Rectal smooth muscle tissue (tissue), 1 donor: ENCODE measurements at regions not wholly inside any gene's neighbourhood (a gene's known extent, or its start where the extent isn't known, plus 50 kb on each side); places are given as distances from the start of the nearest gene placed in this dataset.
"Not testable (repeated sequence)": the region's sequence is repeated elsewhere in the genome, so short reads cannot be mapped to it uniquely, and the experiment has no call there.

Source experiments
- H3K27ac ChIP-seq: one replicate; pipeline ENCODE4 v1.7.0; 2013; ENCODE audit warnings: low read depth, low read length, inconsistent platforms
- H3K27me3 ChIP-seq: one replicate; pipeline ENCODE4 v1.7.0; 2013; ENCODE audit warnings: low read length; ENCODE audit not compliant: control insufficient read depth, insufficient read depth
- H3K36me3 ChIP-seq: one replicate; pipeline ENCODE4 v1.7.0; 2013; ENCODE audit warnings: low read length; ENCODE audit not compliant: control insufficient read depth, insufficient read depth
- H3K4me1 ChIP-seq: one replicate; pipeline ENCODE4 v1.7.0; 2013; ENCODE audit warnings: low read length; ENCODE audit not compliant: control insufficient read depth, insufficient read depth
- H3K4me3 ChIP-seq: one replicate; pipeline ENCODE4 v1.7.0; 2013; ENCODE audit warnings: low read length
- H3K9ac ChIP-seq: one replicate; pipeline ENCODE4 v1.7.0; 2013; ENCODE audit warnings: low read length

- H3K4me1 ChIP-seq, H3K27ac ChIP-seq, H3K9ac ChIP-seq, H3K4me3 ChIP-seq, H3K36me3 ChIP-seq, H3K27me3 ChIP-seq: not testable (repeated sequence)
Measured at GRCh38 chr13:88727236-88727635, 1056.1 kb downstream of the SLITRK5 start.

- Histone ChIP-seq H3K4me3 (no peak overlapping the region), H3K27me3 (no peaks in the 10 kb centered on the region), H3K9ac (no peak overlapping the region), H3K36me3 (no peaks in the 10 kb centered on the region), H3K27ac (no peak overlapping the region), H3K4me1 (no peaks in the 10 kb centered on the region)
Measured at GRCh38 chr13:88729605-88730004, 1058.4 kb downstream of the SLITRK5 start.

- no peak overlapping the region for H3K9ac ChIP-seq
- H3K27me3 ChIP-seq = no peaks in the 10 kb centered on the region
- H3K36me3 ChIP-seq = no peaks in the 10 kb centered on the region
- no peak overlapping the region for H3K27ac ChIP-seq
- no peak overlapping the region for H3K4me3 ChIP-seq
- H3K4me1 ChIP-seq = no peaks in the 10 kb centered on the region
Measured at GRCh38 chr13:88736026-88736425, 1064.9 kb downstream of the SLITRK5 start.

GRCh38 chr13:88739195-88739594 is 1068.0 kb downstream of the SLITRK5 start:
- Histone ChIP-seq H3K27me3 (no peaks in the 10 kb centered on the region), H3K9ac (no peak overlapping the region), H3K4me1 (no peaks in the 10 kb centered on the region), H3K4me3 (no peak overlapping the region), H3K36me3 (no peaks in the 10 kb centered on the region), H3K27ac (no peak overlapping the region)

GRCh38 chr13:88744289-88744688 is 1073.1 kb downstream of the SLITRK5 start:
- H3K27ac ChIP-seq = no peak overlapping the region
- H3K4me3 ChIP-seq = no peak overlapping the region
- no peaks in the 10 kb centered on the region for H3K4me1 ChIP-seq

GRCh38 chr13:88745011-88745410 is 1073.8 kb downstream of the SLITRK5 start:
- Histone ChIP-seq H3K36me3 (no peaks in the 10 kb centered on the region), H3K9ac (no peak overlapping the region), H3K4me1 (no peaks in the 10 kb centered on the region), H3K27me3 (no peaks in the 10 kb centered on the region), H3K27ac (no peak overlapping the region), H3K4me3 (no peak overlapping the region)

More at GRCh38 chr13:88744289-88744688, 1073.1 kb downstream of the SLITRK5 start:
- H3K27me3 ChIP-seq = no peaks in the 10 kb centered on the region
- no peaks in the 10 kb centered on the region for H3K36me3 ChIP-seq
- no peak overlapping the region for H3K9ac ChIP-seq

- no peak overlapping the region for H3K27ac ChIP-seq
- H3K36me3 ChIP-seq = no peaks in the 10 kb centered on the region
- no peaks in the 10 kb centered on the region for H3K4me1 ChIP-seq
- H3K27me3 ChIP-seq = no peaks in the 10 kb centered on the region
- H3K9ac ChIP-seq = no peak overlapping the region
- H3K4me3 ChIP-seq = no peak overlapping the region
Measured at GRCh38 chr13:88752041-88752440, 1080.9 kb downstream of the SLITRK5 start.

GRCh38 chr13:88754141-88754540 is 1083.0 kb downstream of the SLITRK5 start:
- Histone ChIP-seq H3K27ac (no peak overlapping the region), H3K4me1 (no peaks in the 10 kb centered on the region), H3K4me3 (no peak overlapping the region), H3K27me3 (no peaks in the 10 kb centered on the region), H3K9ac (no peak overlapping the region), H3K36me3 (no peaks in the 10 kb centered on the region)

- H3K27me3 ChIP-seq = no peaks in the 10 kb centered on the region
- no peaks in the 10 kb centered on the region for H3K4me1 ChIP-seq
- H3K4me3 ChIP-seq = no peak overlapping the region
- no peaks in the 10 kb centered on the region for H3K36me3 ChIP-seq
- no peak overlapping the region for H3K27ac ChIP-seq
- H3K9ac ChIP-seq = no peak overlapping the region
Measured at GRCh38 chr13:88761145-88761544, 1090.0 kb downstream of the SLITRK5 start.

GRCh38 chr13:88764103-88764502 is 1092.9 kb downstream of the SLITRK5 start:
- Histone ChIP-seq H3K27ac (no peak overlapping the region), H3K4me3 (no peak overlapping the region), H3K27me3 (no peaks in the 10 kb centered on the region), H3K4me1 (no peaks in the 10 kb centered on the region), H3K9ac (no peak overlapping the region), H3K36me3 (no peaks in the 10 kb centered on the region)

- Histone ChIP-seq H3K27ac (no peak overlapping the region), H3K9ac (no peak overlapping the region), H3K36me3 (no peaks in the 10 kb centered on the region), H3K27me3 (no peaks in the 10 kb centered on the region), H3K4me1 (no peaks in the 10 kb centered on the region), H3K4me3 (no peak overlapping the region)
Measured at GRCh38 chr13:88800505-88800904, 1129.3 kb downstream of the SLITRK5 start.

- Histone ChIP-seq H3K27me3 (no peaks in the 10 kb centered on the region), H3K9ac (no peak overlapping the region), H3K36me3 (no peaks in the 10 kb centered on the region), H3K4me3 (no peak overlapping the region), H3K4me1 (no peaks in the 10 kb centered on the region), H3K27ac (no peak overlapping the region)
Measured at GRCh38 chr13:88801361-88801760, 1130.2 kb downstream of the SLITRK5 start.

GRCh38 chr13:88802886-88803285 is 1131.7 kb downstream of the SLITRK5 start:
- no peak overlapping the region for H3K4me3 ChIP-seq
- H3K4me1 ChIP-seq = no peaks in the 10 kb centered on the region
- no peaks in the 10 kb centered on the region for H3K27me3 ChIP-seq
- no peaks in the 10 kb centered on the region for H3K36me3 ChIP-seq
- H3K9ac ChIP-seq = no peak overlapping the region
- H3K27ac ChIP-seq = no peak overlapping the region
